SU-DHL-6 (cell line): ENCODE measurements at regions not wholly inside any gene's neighbourhood (a gene's known extent, or its start where the extent isn't known, plus 50 kb on each side); places are given as distances from the start of the nearest gene placed in this dataset.

ENCODE experiments used
- H2AFZ ChIP-seq: fragments of 200-600 bp; sonication (generic); 2 replicates; pipeline ENCODE4 v1.6.1; 2014; ENCODE audit warnings: low read depth, mild to moderate bottlenecking, moderate library complexity, mixed read lengths, antibody characterized with exemption, low read length; ENCODE audit not compliant: severe bottlenecking
- H3F3A ChIP-seq: fragments of 200-600 bp; shearing (Covaris generic); 2 replicates; pipeline ENCODE4 v1.6.0; 2016; ENCODE audit warnings: antibody characterized with exemption, mild to moderate bottlenecking; ENCODE audit not compliant: insufficient read depth
- H3K27ac ChIP-seq: fragments of 200-600 bp; sonication (generic); 2 replicates; pipeline ENCODE4 v1.5.1; 2016; ENCODE audit warnings: low read depth, mild to moderate bottlenecking, low read length, moderate library complexity, mixed read lengths
- H3K27me3 ChIP-seq: fragments of 200-600 bp; sonication (generic), shearing (Covaris generic); 2 replicates; pipeline ENCODE4 v1.6.0; 2014; ENCODE audit warnings: mild to moderate bottlenecking, low read length
- H3K36me3 ChIP-seq: fragments of 200-600 bp; sonication (generic); 2 replicates; pipeline ENCODE4 v1.6.1; 2014; ENCODE audit warnings: mild to moderate bottlenecking, low read length, mixed read lengths
- H3K4me2 ChIP-seq: fragments of 300-600, 200-600 bp; shearing (Covaris generic), sonication (generic); 2 replicates; pipeline ENCODE4 v1.6.0; 2014; ENCODE audit warnings: low read length, low read depth, mild to moderate bottlenecking; ENCODE audit not compliant: poor library complexity, severe bottlenecking
- H3K4me3 ChIP-seq: fragments of 200-600 bp; sonication (generic); 2 replicates; pipeline ENCODE4 v1.5.1; 2014; ENCODE audit warnings: antibody characterized with exemption, low read length, mild to moderate bottlenecking, mixed read lengths; ENCODE audit not compliant: insufficient read depth, poor library complexity, severe bottlenecking
- H3K79me2 ChIP-seq: fragments of 200-600 bp; sonication (generic); 2 replicates; pipeline ENCODE4 v1.6.1; 2014; ENCODE audit warnings: mild to moderate bottlenecking, low read length, moderate library complexity; ENCODE audit not compliant: insufficient read depth
- H3K9ac ChIP-seq: fragments of 200-600 bp; sonication (generic); 2 replicates; pipeline ENCODE4 v1.7.0; 2014; ENCODE audit warnings: mild to moderate bottlenecking, low read length
- H3K9me2 ChIP-seq: fragments of 200-600 bp; sonication (generic); replicated peaks from 2 replicates; pipeline ENCODE4 v1.6.1; 2014; ENCODE audit warnings: low read length; ENCODE audit not compliant: insufficient read depth
- H3K9me3 ChIP-seq: fragments of 200-600 bp; sonication (generic); 2 replicates; pipeline ENCODE4 v1.6.1; 2014; ENCODE audit warnings: low read length, mixed read lengths; ENCODE audit not compliant: insufficient read depth
- H4K20me1 ChIP-seq: fragments of 200-600 bp; sonication (generic); 2 replicates; pipeline ENCODE4 v1.6.1; 2014; ENCODE audit warnings: low read depth, mild to moderate bottlenecking, antibody characterized with exemption, low read length, moderate library complexity, mixed read lengths
- CTCF ChIP-seq: fragments of 200-600 bp; sonication (generic); IDR thresholded peaks from one replicate; pipeline ENCODE4 v1.5.1; 2017; ENCODE audit warnings: antibody characterized with exemption, mild to moderate bottlenecking, low read length, moderate library complexity; ENCODE audit not compliant: insufficient read depth, poor library complexity, severe bottlenecking
- EZH2phosphoT487 ChIP-seq: fragments of 200-600 bp; sonication (generic), shearing (Covaris generic); conservative IDR thresholded peaks from 2 replicates; pipeline ENCODE4 v1.6.1; 2018; ENCODE audit warnings: mild to moderate bottlenecking, antibody characterized with exemption, low read length, moderate library complexity, mixed read lengths

DNA sequence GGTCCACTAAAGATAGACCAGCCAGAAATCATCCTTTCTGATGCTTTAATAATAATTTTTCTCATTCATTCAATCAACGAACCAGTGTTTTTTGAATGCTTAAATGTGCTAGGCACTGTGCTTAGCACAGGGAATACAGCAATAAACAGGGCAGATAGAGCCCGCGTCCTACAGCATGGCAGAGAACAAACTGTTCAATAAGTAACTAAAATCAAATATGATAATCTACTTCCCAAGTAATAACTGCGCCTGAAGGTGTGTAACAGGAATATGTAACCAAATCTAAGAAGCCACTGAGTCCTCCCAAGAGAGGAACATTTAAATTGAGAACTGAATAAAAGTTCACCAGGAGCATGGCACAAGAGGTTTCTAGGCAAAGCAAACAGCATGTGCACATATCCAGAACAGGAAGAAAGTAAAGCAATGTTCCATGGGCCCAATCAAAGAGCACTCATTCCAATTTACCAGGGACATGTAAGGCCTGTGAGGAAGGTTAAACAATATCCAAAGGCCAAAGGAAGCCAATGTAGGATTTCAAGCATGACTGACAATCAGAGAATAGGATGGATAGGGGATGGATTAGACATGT, 311.0 kb upstream of the RARB start:
- Histone ChIP-seq H3K27ac (no peak overlapping the region), H3K4me2 (no peak overlapping the region), H3K27me3 (no peaks in the 10 kb centered on the region), H3K36me3 (no peaks in the 10 kb centered on the region), H4K20me1 (no peaks in the 10 kb centered on the region), H2AFZ (no peak overlapping the region), H3K4me3 (no peak overlapping the region), H3K9ac (no peak overlapping the region), H3K79me2 (no peaks in the 10 kb centered on the region), H3K9me3 (no peaks in the 10 kb centered on the region), H3F3A (no peaks in the 10 kb centered on the region), H3K9me2 (no peaks in the 10 kb centered on the region)
- TF ChIP-seq CTCF (no peak), EZH2phosphoT487 (no peak)

- Histone ChIP-seq H3K4me2 (no peak overlapping the region), H3F3A (no peaks in the 10 kb centered on the region), H3K36me3 (no peaks in the 10 kb centered on the region), H2AFZ (no peak overlapping the region), H3K79me2 (no peaks in the 10 kb centered on the region), H3K9me2 (no peaks in the 10 kb centered on the region), H3K4me3 (no peak overlapping the region), H3K27ac (no peak overlapping the region), H4K20me1 (no peaks in the 10 kb centered on the region), H3K27me3 (no peaks in the 10 kb centered on the region), H3K9ac (no peak overlapping the region), H3K9me3 (no peaks in the 10 kb centered on the region)
- TF ChIP-seq EZH2phosphoT487 (no peak), CTCF (no peak)
Observed at GRCh38 chr3:25119682-25120081, 308.4 kb upstream of the RARB start.

GRCh38 chr3:25120665-25121064, 307.4 kb upstream of the RARB start:
- TF ChIP-seq CTCF, result no peak
- TF ChIP-seq EZH2phosphoT487, result no peak
- Histone ChIP-seq H2AFZ (no peak overlapping the region), H3F3A (no peaks in the 10 kb centered on the region), H3K4me3 (no peak overlapping the region), H3K9ac (no peak overlapping the region), H3K9me2 (no peaks in the 10 kb centered on the region), H3K9me3 (no peaks in the 10 kb centered on the region), H4K20me1 (no peaks in the 10 kb centered on the region), H3K36me3 (no peaks in the 10 kb centered on the region), H3K27me3 (no peaks in the 10 kb centered on the region), H3K27ac (no peak overlapping the region), H3K79me2 (no peaks in the 10 kb centered on the region), H3K4me2 (no peak overlapping the region)
